Activated CD8-positive, alpha-beta T cell treated with anti-CD3 and anti-CD28 coated beads, Interleukin-2, amount 10 ng/mL, durations not matched to agents 7 days and 5 days (primary cell): ENCODE measurements at regions not wholly inside any gene's neighbourhood (a gene's known extent, or its start where the extent isn't known, plus 50 kb on each side); places are given as distances from the start of the nearest gene placed in this dataset.

Source experiments
- ATAC-seq: fragments of 150-1000 bp; cut with Tn5 transposase; one replicate; pipeline ENCODE4 v1.10.0; 2021; ENCODE audit warnings: moderate library complexity
- CTCF ChIA-PET: fragments of 350-600 bp; sonication (Branson Sonifier 250); formaldehyde crosslinking; loops from one replicate; lab custom pipeline; 2021; ENCODE audit warnings: antibody characterized with exemption; lab: Charles Lee
- POLR2A ChIA-PET: fragments of 350-600 bp; sonication (Branson Sonifier 250); formaldehyde crosslinking; loops from one replicate; lab custom pipeline; 2021; ENCODE audit warnings: antibody characterized with exemption; lab: Charles Lee
- DNase-seq: peaks from one replicate; pipeline ENCODE4 v3.0.0-alpha.2; 2020
- H3K27ac Mint-ChIP-seq: one replicate; pipeline ENCODE4 v1.8.0; 2021; ENCODE audit warnings: mild to moderate bottlenecking, mixed read lengths
- H3K27me3 Mint-ChIP-seq: one replicate; pipeline ENCODE4 v1.8.0; 2021; ENCODE audit warnings: low read depth, mixed read lengths
- H3K36me3 Mint-ChIP-seq: one replicate; pipeline ENCODE4 v1.8.0; 2021; ENCODE audit warnings: low read depth, mixed read lengths
- H3K4me1 Mint-ChIP-seq: one replicate; pipeline ENCODE4 v1.8.0; 2021; ENCODE audit warnings: low read depth, mixed read lengths
- H3K4me3 Mint-ChIP-seq: one replicate; pipeline ENCODE4 v1.8.0; 2021; ENCODE audit warnings: mild to moderate bottlenecking, mixed read lengths
- H3K9me3 Mint-ChIP-seq: one replicate; pipeline ENCODE4 v1.8.0; 2022; ENCODE audit warnings: mixed read lengths; ENCODE audit not compliant: insufficient read depth

DNA sequence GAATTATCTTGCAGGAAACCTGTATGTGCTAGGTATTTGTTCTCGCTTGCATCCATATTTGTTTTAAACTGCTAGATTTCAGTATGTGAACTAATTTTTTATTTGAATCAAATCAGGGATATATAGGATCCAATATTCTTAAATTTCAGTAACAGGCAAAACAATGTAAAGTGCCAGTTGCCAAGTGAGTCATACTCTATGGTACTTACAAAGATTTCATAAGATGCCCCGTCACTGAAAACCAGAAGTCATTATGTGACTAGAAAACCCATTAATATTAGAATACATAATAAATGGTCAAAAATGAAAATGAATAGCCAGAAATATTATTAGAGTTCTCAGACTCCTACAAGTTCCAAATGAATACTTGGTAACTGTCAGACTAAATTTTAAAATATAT, 481.2 kb downstream of the TFAP2A start:
- CTCF ChIA-PET, result no interaction called here
- no peaks in the 10 kb centered on the region for H3K36me3 Mint-ChIP-seq

GRCh38 chr6:9927275-9927674, 487.6 kb downstream of the TFAP2A start:
- ChIA-PET CTCF (no interaction called here), POLR2A (no interaction called here)
- H3K4me3 Mint-ChIP-seq, result no peak overlapping the region
- H3K36me3 Mint-ChIP-seq, result no peaks in the 10 kb centered on the region
- no peak for ATAC-seq
- H3K9me3 Mint-ChIP-seq, result no peaks in the 10 kb centered on the region
- H3K27ac Mint-ChIP-seq, result no peak overlapping the region
- no peaks in the 10 kb centered on the region for H3K4me1 Mint-ChIP-seq
- no peaks in the 10 kb centered on the region for H3K27me3 Mint-ChIP-seq
- no peak for DNase-seq

More for the DNA sequence above, 481.2 kb downstream of the TFAP2A start:
- DNase-seq (no peak), ATAC-seq (no peak)
- Mint-ChIP-seq H3K27me3 (no peaks in the 10 kb centered on the region), H3K4me1 (no peaks in the 10 kb centered on the region), H3K4me3 (no peak overlapping the region), H3K9me3 (no peaks in the 10 kb centered on the region), H3K27ac (no peak overlapping the region)
- POLR2A ChIA-PET, result no interaction called here

DNA sequence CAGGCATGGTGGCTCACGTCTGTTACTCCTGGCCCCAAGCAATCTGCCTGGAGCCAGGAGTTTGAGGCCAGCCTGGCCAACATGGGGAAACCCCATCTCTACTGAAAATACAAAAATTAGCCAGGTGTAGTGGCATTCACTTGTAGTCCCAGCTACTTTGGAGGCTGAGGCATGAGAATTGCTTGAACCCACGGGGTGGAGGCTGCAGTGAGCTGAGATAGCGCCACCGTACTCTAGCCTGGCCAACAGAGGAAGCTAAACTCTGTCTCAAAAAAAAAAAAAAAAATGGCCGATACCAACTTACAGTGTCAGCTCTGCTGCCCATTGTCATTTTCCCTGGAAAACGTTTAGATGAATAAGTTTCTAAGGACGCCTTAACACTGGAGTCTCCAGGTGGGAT, 489.9 kb downstream of the TFAP2A start:
- no peak overlapping the region for H3K4me3 Mint-ChIP-seq
- no peak overlapping the region for H3K27ac Mint-ChIP-seq
- H3K27me3 Mint-ChIP-seq, result no peaks in the 10 kb centered on the region
- no peaks in the 10 kb centered on the region for H3K36me3 Mint-ChIP-seq
- ChIA-PET POLR2A (no interaction called here), CTCF (no interaction called here)
- DNase-seq (no peak), ATAC-seq (no peak)
- no peaks in the 10 kb centered on the region for H3K9me3 Mint-ChIP-seq
- no peaks in the 10 kb centered on the region for H3K4me1 Mint-ChIP-seq

- ChIA-PET POLR2A (no interaction called here), CTCF (no interaction called here)
- no peak for DNase-seq
- no peaks in the 10 kb centered on the region for H3K4me1 Mint-ChIP-seq
- no peaks in the 10 kb centered on the region for H3K9me3 Mint-ChIP-seq
- no peak for ATAC-seq
- no peaks in the 10 kb centered on the region for H3K36me3 Mint-ChIP-seq
- no peak overlapping the region for H3K27ac Mint-ChIP-seq
- no peak overlapping the region for H3K4me3 Mint-ChIP-seq
- H3K27me3 Mint-ChIP-seq, result no peaks in the 10 kb centered on the region
Measured at GRCh38 chr6:9921366-9921765, 493.5 kb downstream of the TFAP2A start.

GRCh38 chr6:9914951-9915350, 499.9 kb downstream of the TFAP2A start:
- ATAC-seq (no peak), DNase-seq (no peak)
- Mint-ChIP-seq H3K4me1 (no peaks in the 10 kb centered on the region), H3K27ac (no peak overlapping the region), H3K27me3 (no peaks in the 10 kb centered on the region), H3K9me3 (no peaks in the 10 kb centered on the region), H3K4me3 (no peak overlapping the region), H3K36me3 (no peaks in the 10 kb centered on the region)
- CTCF ChIA-PET, result no interaction called here
- POLR2A ChIA-PET, result no interaction called here

DNA sequence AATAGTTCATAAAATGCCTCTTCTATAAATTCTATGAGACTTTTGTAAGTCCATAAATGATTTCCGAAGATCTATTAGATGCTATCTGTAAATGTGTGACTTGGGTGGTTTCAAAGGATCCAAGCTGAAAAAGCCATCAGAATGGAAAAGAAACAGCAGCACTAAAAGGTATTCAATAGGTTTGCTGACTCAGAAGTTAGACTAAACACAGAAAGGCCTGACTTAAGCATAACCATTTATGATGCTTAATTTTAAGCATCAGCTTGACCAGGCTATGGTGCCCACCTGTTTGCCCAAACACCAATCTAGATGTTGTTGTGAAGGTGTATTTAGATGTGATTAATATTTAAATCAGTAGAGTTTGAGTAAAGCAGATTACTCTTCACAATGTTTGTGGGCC, 513.5 kb downstream of the TFAP2A start:
- H3K36me3 Mint-ChIP-seq, result no peaks in the 10 kb centered on the region
- CTCF ChIA-PET, result no interaction called here

GRCh38 chr6:9896806-9897205, 518.1 kb downstream of the TFAP2A start:
- Mint-ChIP-seq H3K9me3 (peaks cover 5% of the 10 kb centered on the region), H3K27me3 (no peaks in the 10 kb centered on the region), H3K4me3 (no peak overlapping the region), H3K27ac (no peak overlapping the region), H3K4me1 (no peaks in the 10 kb centered on the region), H3K36me3 (no peaks in the 10 kb centered on the region)
- ChIA-PET POLR2A (no interaction called here), CTCF (no interaction called here)
- DNase-seq, result no peak
- ATAC-seq, result no peak

More for the DNA sequence above, 513.5 kb downstream of the TFAP2A start:
- DNase-seq, result no peak
- Mint-ChIP-seq H3K27ac (no peak overlapping the region), H3K9me3 (no peaks in the 10 kb centered on the region), H3K4me3 (no peak overlapping the region), H3K4me1 (no peaks in the 10 kb centered on the region), H3K27me3 (no peaks in the 10 kb centered on the region)
- POLR2A ChIA-PET, result no interaction called here
- ATAC-seq, result no peak

GRCh38 chr6:9890893-9891292, 524.0 kb downstream of the TFAP2A start:
- Mint-ChIP-seq H3K27me3 (no peaks in the 10 kb centered on the region), H3K27ac (no peak overlapping the region), H3K9me3 (peaks cover 5% of the 10 kb centered on the region), H3K4me1 (no peaks in the 10 kb centered on the region), H3K4me3 (no peak overlapping the region), H3K36me3 (no peaks in the 10 kb centered on the region)
- ChIA-PET CTCF (no interaction called here), POLR2A (no interaction called here)
- no peak for DNase-seq
- no peak for ATAC-seq

GRCh38 chr6:9890469-9890868, 524.4 kb downstream of the TFAP2A start:
- ATAC-seq, result no peak
- H3K9me3 Mint-ChIP-seq, result peaks cover 5% of the 10 kb centered on the region
- no peaks in the 10 kb centered on the region for H3K27me3 Mint-ChIP-seq
- POLR2A ChIA-PET, result no interaction called here
- no peak for DNase-seq
- CTCF ChIA-PET, result interaction anchor here (0.8 kb wide), 1 partner anchor 16 kb away, joined by 3 read pairs; no protein-coding TSS in a partner anchor
- H3K36me3 Mint-ChIP-seq, result no peaks in the 10 kb centered on the region
- no peaks in the 10 kb centered on the region for H3K4me1 Mint-ChIP-seq
- no peak overlapping the region for H3K4me3 Mint-ChIP-seq
- no peak overlapping the region for H3K27ac Mint-ChIP-seq

- CTCF ChIA-PET, result no interaction called here
- DNase-seq, result no peak
- POLR2A ChIA-PET, result no interaction called here
- Mint-ChIP-seq H3K4me1 (no peaks in the 10 kb centered on the region), H3K27me3 (no peaks in the 10 kb centered on the region), H3K27ac (no peak overlapping the region), H3K4me3 (no peak overlapping the region), H3K9me3 (peaks cover 23% of the 10 kb centered on the region), H3K36me3 (no peaks in the 10 kb centered on the region)
- ATAC-seq, result no peak
Measured at GRCh38 chr6:9878535-9878934, 536.3 kb downstream of the TFAP2A start.

- peaks cover 14% of the 10 kb centered on the region for H3K9me3 Mint-ChIP-seq
- DNase-seq (no peak), ATAC-seq (no peak)
- no peaks in the 10 kb centered on the region for H3K36me3 Mint-ChIP-seq
- no peaks in the 10 kb centered on the region for H3K4me1 Mint-ChIP-seq
- H3K27ac Mint-ChIP-seq, result no peak overlapping the region
- H3K27me3 Mint-ChIP-seq, result no peaks in the 10 kb centered on the region
- H3K4me3 Mint-ChIP-seq, result no peak overlapping the region
- ChIA-PET POLR2A (no interaction called here), CTCF (no interaction called here)
Measured at GRCh38 chr6:9875605-9876353, 539.1 kb downstream of the TFAP2A start.

GRCh38 chr6:9862603-9863167, 552.2 kb downstream of the TFAP2A start:
- H3K9me3 Mint-ChIP-seq, result peaks cover 6% of the 10 kb centered on the region
- no peak overlapping the region for H3K27ac Mint-ChIP-seq
- H3K36me3 Mint-ChIP-seq, result no peaks in the 10 kb centered on the region
- CTCF ChIA-PET, result no interaction called here
- H3K4me3 Mint-ChIP-seq, result no peak overlapping the region
- no peak for ATAC-seq
- POLR2A ChIA-PET, result no interaction called here
- no peaks in the 10 kb centered on the region for H3K4me1 Mint-ChIP-seq
- no peak for DNase-seq
- H3K27me3 Mint-ChIP-seq, result no peaks in the 10 kb centered on the region
